IMR-90 (cell line): ENCODE measurements at regions not wholly inside any gene's neighbourhood (a gene's known extent, or its start where the extent isn't known, plus 50 kb on each side); places are given as distances from the start of the nearest gene placed in this dataset.

Experiments
- ATAC-seq: fragments of 200-7000 bp; cut with Tn5 transposase; 2 replicates; pipeline ENCODE4 v1.9.1; 2020; ENCODE audit warnings: low read depth, mild to moderate bottlenecking, moderate library complexity
- BruUV-seq: library from RNA; stranded (reverse); fragments of 400-500 nt; replicated peaks from 2 replicates; lab custom pipeline; 2021; lab: Mats Ljungman, UMichigan
- CTCF ChIA-PET: fragments of 300-600 bp; formaldehyde crosslinking; extraction: SDS; loops from one replicate; lab custom pipeline; 2021; ENCODE audit warnings: antibody characterized with exemption; lab: Yijun Ruan, JAX
- POLR2A ChIA-PET: fragments of 300-600 bp; sonication (Branson Sonifier 250); formaldehyde crosslinking; loops from one replicate; lab custom pipeline; 2022; ENCODE audit warnings: antibody characterized with exemption; ENCODE audit not compliant: unreplicated experiment; lab: Charles Lee
- DNase-seq: peaks from one replicate; pipeline ENCODE4 v3.0.0; 2013
- H2AFZ ChIP-seq: replicated peaks from 2 replicates; pipeline ENCODE3; 2013; ENCODE audit warnings: low read length, mild to moderate bottlenecking; ENCODE audit not compliant: poor library complexity
- H2AK5ac ChIP-seq: 2 replicates; pipeline ENCODE4 v1.6.1; 2013; ENCODE audit warnings: low read depth, low read length, inconsistent platforms
- H2AK9ac ChIP-seq: replicated peaks from 2 replicates; pipeline ENCODE3; 2013; ENCODE audit warnings: mild to moderate bottlenecking, low read depth, low read length, moderate library complexity; ENCODE audit not compliant: poor library complexity
- H2BK120ac ChIP-seq: 2 replicates; pipeline ENCODE4 v1.6.1; 2013; ENCODE audit warnings: low read depth, low read length, inconsistent platforms
- H2BK15ac ChIP-seq: 3 replicates; pipeline ENCODE4 v1.6.1; 2013; ENCODE audit warnings: low read depth, low read length, inconsistent platforms
- H2BK20ac ChIP-seq: 2 replicates; pipeline ENCODE4 v1.6.1; 2013; ENCODE audit warnings: low read depth, mild to moderate bottlenecking, inconsistent platforms, low read length, moderate library complexity
- H2BK5ac ChIP-seq: 2 replicates; pipeline ENCODE4 v1.6.1; 2013; ENCODE audit warnings: mild to moderate bottlenecking, low read depth, low read length, inconsistent platforms; ENCODE audit not compliant: poor library complexity, severe bottlenecking
- H3K14ac ChIP-seq: replicated peaks from 2 replicates; pipeline ENCODE4 v1.6.1; 2013; ENCODE audit warnings: low read depth, low read length, inconsistent platforms
- H3K18ac ChIP-seq: 2 replicates; pipeline ENCODE4 v1.6.1; 2013; ENCODE audit warnings: low read depth, low read length, control low read depth
- H3K23ac ChIP-seq: 2 replicates; pipeline ENCODE4 v1.6.1; 2013; ENCODE audit warnings: low read depth, low read length, inconsistent platforms
- H3K27ac ChIP-seq: 2 replicates; pipeline ENCODE4 v1.5.1; 2013; ENCODE audit warnings: mild to moderate bottlenecking, control low read depth, low read length; ENCODE audit not compliant: insufficient read depth
- H3K27me3 ChIP-seq: 2 replicates; pipeline ENCODE4 v1.6.1; 2013; ENCODE audit warnings: low read length; ENCODE audit not compliant: control insufficient read depth, insufficient read depth
- H3K36me3 ChIP-seq: 2 replicates; pipeline ENCODE4 v1.6.1; 2013; ENCODE audit warnings: low read length, mixed read lengths; ENCODE audit not compliant: control insufficient read depth, insufficient read depth
- H3K4ac ChIP-seq: 2 replicates; pipeline ENCODE4 v1.6.1; 2013; ENCODE audit warnings: low read depth, low read length, inconsistent platforms
- H3K4me1 ChIP-seq: 2 replicates; pipeline ENCODE4 v1.6.1; 2013; ENCODE audit warnings: low read length, mixed read lengths; ENCODE audit not compliant: control insufficient read depth, insufficient read depth
- H3K4me2 ChIP-seq: 2 replicates; pipeline ENCODE4 v1.6.1; 2013; ENCODE audit warnings: low read depth, mild to moderate bottlenecking, control low read depth, low read length, moderate library complexity
- H3K4me3 ChIP-seq: 2 replicates; pipeline ENCODE4 v1.5.1; 2013; ENCODE audit warnings: low read depth, mild to moderate bottlenecking, control low read depth, low read length, moderate library complexity; ENCODE audit not compliant: insufficient read depth
- H3K56ac ChIP-seq: 2 replicates; pipeline ENCODE4 v1.6.1; 2013; ENCODE audit warnings: low read length, inconsistent platforms; ENCODE audit not compliant: insufficient read depth; ENCODE audit errors: extremely low read depth
- H3K79me1 ChIP-seq, 2 experiments: 2 replicates each; pipeline ENCODE4 v1.6.1; 2013; ENCODE audit warnings: low read length in 2 of 2, inconsistent platforms in 1 of 2, low read depth in 1 of 2
- H3K9ac ChIP-seq: 2 replicates; pipeline ENCODE4 v1.6.1; 2013; ENCODE audit warnings: low read depth, low read length, control low read depth
- H3K9me1 ChIP-seq: 2 replicates; pipeline ENCODE4 v1.6.1; 2013; ENCODE audit warnings: low read length, inconsistent platforms; ENCODE audit not compliant: insufficient read depth
- H3K9me3 ChIP-seq: 2 replicates; pipeline ENCODE4 v1.6.1; 2013; ENCODE audit warnings: low read length; ENCODE audit not compliant: control insufficient read depth, insufficient read depth
- H4K20me1 ChIP-seq: 2 replicates; pipeline ENCODE4 v1.6.1; 2013; ENCODE audit warnings: low read length, inconsistent platforms; ENCODE audit not compliant: insufficient read depth
- H4K5ac ChIP-seq: 2 replicates; pipeline ENCODE4 v1.6.1; 2013; ENCODE audit warnings: mild to moderate bottlenecking, low read depth, low read length, control low read depth
- H4K8ac ChIP-seq, 2 experiments: 2 replicates each; pipeline ENCODE4 v1.6.1; 2013; ENCODE audit warnings: low read depth in 2 of 2, low read length in 2 of 2, control low read depth in 1 of 2, inconsistent platforms in 1 of 2
- H4K91ac ChIP-seq: 2 replicates; pipeline ENCODE4 v1.6.1; 2013; ENCODE audit warnings: low read depth, low read length, inconsistent platforms; ENCODE audit not compliant: insufficient read depth
- BHLHE40 ChIP-seq: fragments of 150-350 bp; IDR thresholded peaks from 2 replicates; pipeline ENCODE4 v1.6.1; 2016; ENCODE audit warnings: mild to moderate bottlenecking, low read depth, low read length
- CEBPB ChIP-seq: IDR thresholded peaks from 2 replicates; pipeline ENCODE4 v1.6.1; 2012; ENCODE audit warnings: low read depth, low read length, improper control_type of control experiment
- CHD1 ChIP-seq: IDR thresholded peaks from 2 replicates; pipeline ENCODE4 v1.6.1; 2012; ENCODE audit warnings: low read depth, low read length, improper control_type of control experiment
- CTCF ChIP-seq: conservative IDR thresholded peaks from 2 replicates; pipeline ENCODE4 v1.5.1; 2012; ENCODE audit warnings: mild to moderate bottlenecking, low read depth, low read length, improper control_type of control experiment
- ELK1 ChIP-seq: fragments of 150-350 bp; IDR thresholded peaks from 2 replicates; pipeline ENCODE4 v1.6.1; 2016; ENCODE audit warnings: low read depth, mild to moderate bottlenecking, low read length, moderate library complexity, borderline replicate concordance
- FOS ChIP-seq: fragments of 150-350 bp; IDR thresholded peaks from 2 replicates; pipeline ENCODE4 v1.6.1; 2016; ENCODE audit warnings: low read depth, low read length
- MAFK ChIP-seq: IDR thresholded peaks from 2 replicates; pipeline ENCODE4 v1.6.1; 2012; ENCODE audit warnings: low read depth, low read length, improper control_type of control experiment
- MAZ ChIP-seq: IDR thresholded peaks from 2 replicates; pipeline ENCODE4 v1.6.1; 2012; ENCODE audit warnings: low read depth, mild to moderate bottlenecking, low read length, improper control_type of control experiment, moderate library complexity, borderline replicate concordance
- MXI1 ChIP-seq: IDR thresholded peaks from 2 replicates; pipeline ENCODE4 v1.6.1; 2012; ENCODE audit warnings: low read depth, mild to moderate bottlenecking, low read length, moderate library complexity, borderline replicate concordance
- NFE2L2 ChIP-seq: fragments of 150-350 bp; IDR thresholded peaks from 2 replicates; pipeline ENCODE4 v1.6.1; 2016; ENCODE audit warnings: low read depth, mild to moderate bottlenecking, low read length
- POLR2A ChIP-seq: IDR thresholded peaks from 2 replicates; pipeline ENCODE4 v1.6.1; 2012; ENCODE audit warnings: mild to moderate bottlenecking, low read depth, low read length
- RAD21 ChIP-seq: IDR thresholded peaks from 2 replicates; pipeline ENCODE4 v1.6.1; 2012; ENCODE audit warnings: low read length, improper control_type of control experiment
- RCOR1 ChIP-seq: IDR thresholded peaks from 2 replicates; pipeline ENCODE4 v1.6.1; 2012; ENCODE audit warnings: mild to moderate bottlenecking, low read length, improper control_type of control experiment; ENCODE audit not compliant: insufficient replicate concordance
- RFX5 ChIP-seq: IDR thresholded peaks from 2 replicates; pipeline ENCODE4 v1.8.0; 2012; ENCODE audit warnings: low read depth, mild to moderate bottlenecking, low read length, moderate library complexity
- SMC3 ChIP-seq: fragments of 150-350 bp; IDR thresholded peaks from 2 replicates; pipeline ENCODE4 v1.6.1; 2016; ENCODE audit warnings: low read depth, mild to moderate bottlenecking, antibody characterized with exemption, low read length, moderate library complexity
- USF2 ChIP-seq: fragments of 150-350 bp; IDR thresholded peaks from 2 replicates; pipeline ENCODE4 v1.6.1; 2017; ENCODE audit warnings: mild to moderate bottlenecking, antibody characterized with exemption, low read length, low read depth
- WGBS, 2 experiments: methylation state at CpG; one replicate each; pipeline versions ENCODE4 v1.1.5 to v1.1.7; 2013; ENCODE audit warnings: missing lambda C conversion rate in 2 of 2; ENCODE audit not compliant: insufficient read length in 1 of 2; ENCODE audit errors: extremely low coverage in 2 of 2; 5-methylcytosine and 5-hydroxymethylcytosine counted together
- dilution Hi-C: fragments of 300-500 bp; cut with HindIII; formaldehyde crosslinking; loops from one replicate; pipeline ENCODE4 v1.14.3; 2018; ENCODE audit warnings: low sequenced_read_pairs; ENCODE audit not compliant: unreplicated experiment
- in situ Hi-C: fragments of 300-500 bp; cut with MboI; formaldehyde crosslinking; loops from 3 replicates; pipeline ENCODE4 v1.14.3; 2019; ENCODE audit warnings: low sequenced_read_pairs, inconsistent platforms, mixed read lengths
- intact Hi-C: fragments of 100-400 bp; cut with micrococcal nuclease; formaldehyde crosslinking; loops from 2 replicates; pipeline ENCODE4 v1.10.0; 2022

GRCh38 chr15:59821286-59821685 lies 132.2 kb upstream of the BNIP2 start:
- in situ Hi-C loops = no loop called here
- no peak for DNase-seq
- H3K79me1 ChIP-seq = no peaks in the 10 kb centered on the region

More at GRCh38 chr15:59821286-59821685, 132.2 kb upstream of the BNIP2 start:
- H3K4me2 ChIP-seq = no peak overlapping the region
- H2BK20ac ChIP-seq = no peak overlapping the region
- no peaks in the 10 kb centered on the region; the same call in 1 of the 2 replicates for H3K27me3 ChIP-seq
- H4K8ac ChIP-seq = no peak overlapping the region
- no peak overlapping the region for H2BK5ac ChIP-seq
- H4K20me1 ChIP-seq = no peaks in the 10 kb centered on the region
- no peak overlapping the region for H3K18ac ChIP-seq
- no peak overlapping the region for H2AK9ac ChIP-seq
- H3K4me1 ChIP-seq = no peaks in the 10 kb centered on the region
- ChIA-PET CTCF (no interaction called here), POLR2A (no interaction called here)
- no peaks in the 10 kb centered on the region for H3K9me3 ChIP-seq
- H3K9me1 ChIP-seq = no peaks in the 10 kb centered on the region
- ATAC-seq = no peak
- no peak overlapping the region for H3K27ac ChIP-seq
- H3K4ac ChIP-seq = no peak overlapping the region
- no peak overlapping the region for H2AFZ ChIP-seq
- H2BK15ac ChIP-seq = no peak overlapping the region
- no peak overlapping the region for H3K14ac ChIP-seq
- no peak overlapping the region for H4K91ac ChIP-seq
- no peak overlapping the region for H2AK5ac ChIP-seq
- H3K36me3 ChIP-seq = no peaks in the 10 kb centered on the region
- intact Hi-C loops = no loop called here
- H2BK120ac ChIP-seq = no peak overlapping the region
- H3K23ac ChIP-seq = no peak overlapping the region
- dilution Hi-C loops = no loop called here
- WGBS, 2 experiments = no CpG with 5 or more reads among the region's 1 CpG
- no peak overlapping the region for H4K5ac ChIP-seq
- TF ChIP-seq RCOR1 = no peak
- no peak for TF ChIP-seq FOS
- no peak for TF ChIP-seq RAD21
- no peak for TF ChIP-seq USF2
- no peak for TF ChIP-seq CTCF
- no peak for TF ChIP-seq SMC3
- no peak for TF ChIP-seq NFE2L2
- no peak for TF ChIP-seq ELK1
- TF ChIP-seq MAZ = no peak
- no peak for TF ChIP-seq MXI1
- no peak for TF ChIP-seq CHD1
- TF ChIP-seq CEBPB = no peak
- no peak for TF ChIP-seq MAFK
- no peak for TF ChIP-seq RFX5
- TF ChIP-seq POLR2A = no peak
- TF ChIP-seq BHLHE40 = no peak
- no peak overlapping the region for H3K9ac ChIP-seq
- no peak overlapping the region for H3K56ac ChIP-seq
- no peak overlapping the region for H3K4me3 ChIP-seq
- no TSS peak for BruUV-seq
